HG02610 (cell line): ENCODE measurements at regions not wholly inside any gene's neighbourhood (a gene's known extent, or its start where the extent isn't known, plus 50 kb on each side); places are given as distances from the start of the nearest gene placed in this dataset.

Experiments used
- ATAC-seq: cut with Tn5 transposase; IDR thresholded peaks from one replicate; pipeline ENCODE4 v1.9.1; 2021; ENCODE audit warnings: mild to moderate bottlenecking, moderate library complexity; ENCODE audit not compliant: unreplicated experiment

DNA sequence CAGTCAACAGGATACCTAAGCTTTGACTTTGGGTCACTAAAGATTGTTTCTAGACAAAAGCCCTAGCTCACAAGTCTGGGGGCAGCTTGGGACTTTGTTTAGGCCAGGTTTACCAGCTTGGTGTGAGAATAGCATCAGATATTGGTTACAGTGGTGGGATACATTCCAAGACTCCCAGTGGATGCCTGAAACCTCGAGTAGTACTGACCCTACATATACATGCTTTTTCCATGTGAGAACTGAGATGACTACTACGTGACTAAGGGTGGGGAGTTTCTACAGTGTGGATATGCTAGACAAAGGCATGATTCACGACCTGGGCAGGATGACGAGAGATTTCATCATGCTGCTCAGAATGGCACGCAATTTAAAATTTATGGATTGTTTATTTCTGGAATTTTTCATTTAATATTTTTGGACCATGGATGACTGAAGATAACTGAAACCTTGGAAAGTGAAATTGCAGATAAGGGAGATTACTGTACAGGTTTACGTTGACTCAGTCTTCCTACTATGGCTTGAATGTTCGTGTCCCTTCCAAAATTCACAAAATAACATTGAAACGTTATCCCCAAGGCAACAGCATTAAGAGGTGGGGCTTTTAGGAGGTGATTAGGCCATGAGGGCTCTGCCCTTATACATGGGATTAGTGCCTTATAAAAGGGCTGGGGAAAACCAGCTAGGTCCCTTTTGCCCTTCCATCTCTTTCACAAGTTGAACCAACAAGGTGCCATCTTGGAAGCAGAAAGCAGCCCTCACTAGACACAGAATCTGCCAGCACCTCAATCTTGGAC is 50.2 kb upstream of the CTAGE1 start:
- ATAC-seq, result no peak

DNA sequence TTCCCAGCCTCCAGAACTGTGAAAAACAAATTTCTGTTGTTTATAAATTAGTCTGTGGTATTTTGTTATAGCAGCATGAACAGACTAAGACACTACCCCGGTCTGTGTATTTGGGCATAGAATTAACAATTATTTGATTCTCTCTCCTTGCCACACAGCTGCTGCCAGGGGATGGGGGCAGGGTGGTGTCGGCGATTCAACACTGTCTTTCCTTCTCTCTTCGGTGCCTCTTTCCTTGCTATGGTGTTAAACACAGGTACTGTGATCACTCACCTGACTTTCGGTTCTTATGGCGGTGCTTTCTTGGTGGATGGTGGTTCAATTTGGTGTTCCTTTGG is 50.8 kb upstream of the CTAGE1 start:
- ATAC-seq, result no peak

DNA sequence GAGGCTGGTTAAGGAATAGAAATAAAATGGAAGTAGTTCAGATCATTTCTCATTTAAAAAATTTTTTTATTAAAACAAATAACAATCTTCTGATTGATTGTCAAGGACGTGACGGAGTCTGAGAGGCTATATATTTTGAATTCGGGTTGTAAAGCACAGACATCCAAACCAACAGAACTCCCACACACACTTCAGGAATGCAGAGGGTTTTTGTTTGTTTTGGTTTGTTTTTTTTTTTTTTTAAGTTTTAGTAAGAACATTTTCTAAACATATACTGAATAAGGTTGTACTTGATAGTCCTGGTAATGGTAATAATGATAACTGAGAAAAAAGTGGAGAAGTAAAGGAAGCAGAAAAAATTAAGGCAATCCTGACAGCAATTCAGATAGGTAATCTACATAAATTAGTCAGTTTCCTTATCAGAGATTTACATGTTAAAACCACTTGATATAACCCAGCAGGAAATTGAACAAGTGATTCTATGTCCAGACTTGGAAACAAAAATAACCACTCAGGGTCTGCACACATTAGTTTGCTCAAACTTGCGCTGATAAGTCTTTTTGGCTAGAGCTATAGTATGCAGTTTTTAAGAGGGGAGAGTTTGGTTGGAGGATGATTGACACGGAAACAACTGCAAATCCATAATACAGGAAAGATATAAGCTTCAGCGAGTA is 51.5 kb upstream of the CTAGE1 start:
- no peak for ATAC-seq

DNA sequence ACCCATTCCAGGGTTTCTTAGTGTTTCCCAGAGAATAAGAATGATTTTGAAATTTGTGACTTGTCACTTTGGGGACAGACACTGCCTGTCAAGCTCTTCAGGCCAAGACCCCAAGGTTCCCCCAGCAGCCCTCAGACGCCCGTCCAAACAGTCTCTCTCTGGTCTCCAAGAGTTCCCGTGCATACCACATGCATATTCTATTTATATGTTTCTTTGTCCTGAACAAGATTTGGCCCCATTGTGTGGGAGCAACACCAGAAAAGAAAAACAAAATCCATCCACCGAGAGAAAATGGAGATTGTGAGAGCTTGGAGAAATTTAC is 52.2 kb upstream of the CTAGE1 start:
- ATAC-seq, result no peak

- no peak for ATAC-seq
Observed at GRCh38 chr18:22470248-22471235, 52.8 kb upstream of the CTAGE1 start.

GRCh38 chr18:22471546-22472131 is 53.9 kb upstream of the CTAGE1 start:
- ATAC-seq, result no peak

DNA sequence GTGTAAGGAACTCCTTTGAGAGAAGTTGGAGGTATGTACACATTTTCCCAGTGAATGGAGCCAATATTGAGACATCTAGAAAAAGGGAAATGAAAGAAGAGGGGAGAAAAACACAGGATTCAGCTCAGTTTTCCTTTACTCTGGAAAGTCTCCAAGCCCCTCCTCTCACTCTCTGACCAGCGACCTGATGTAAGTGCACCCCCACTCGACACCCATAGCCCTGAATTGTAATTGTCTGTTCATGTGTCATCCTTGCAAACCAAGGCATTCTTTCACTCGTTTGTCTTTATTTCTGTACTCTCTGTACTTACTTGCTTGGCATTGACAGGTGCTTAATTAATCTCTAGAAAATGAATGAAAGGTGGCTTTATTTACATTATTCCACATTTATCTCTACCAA is 55.7 kb upstream of the CTAGE1 start:
- ATAC-seq, result no peak

DNA sequence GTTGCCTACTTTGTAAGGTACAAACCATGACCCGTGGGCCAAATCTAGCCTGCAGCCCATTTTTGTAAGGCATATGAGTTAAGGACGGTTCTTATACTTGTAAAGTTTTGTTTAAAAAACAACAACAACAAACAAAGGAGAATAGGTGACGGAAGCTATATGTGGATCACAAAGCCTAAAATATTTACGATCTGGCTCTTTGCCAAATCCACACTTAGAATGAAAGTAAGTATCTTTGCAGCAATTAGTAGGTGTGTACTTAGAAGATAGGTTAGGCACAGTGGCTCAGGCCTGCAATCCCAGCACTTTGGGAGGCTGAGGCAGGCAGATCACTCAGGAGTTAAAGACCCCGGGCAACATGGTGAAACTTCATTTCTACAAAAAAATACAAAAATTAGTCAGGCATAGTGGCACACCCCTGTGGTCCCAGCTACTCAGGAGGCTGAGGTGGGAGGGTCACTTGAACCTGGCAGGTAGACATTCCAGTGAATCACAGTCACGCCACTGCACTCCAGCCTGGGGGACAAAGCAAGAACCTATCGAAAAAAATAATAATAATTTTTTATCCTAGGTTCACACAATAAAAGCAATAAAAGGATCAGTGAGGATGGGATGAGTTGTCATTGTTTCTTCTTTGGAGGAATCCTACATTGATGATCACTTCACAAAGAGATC is 57.8 kb upstream of the CTAGE1 start:
- no peak for ATAC-seq

- ATAC-seq, result no peak
Observed at GRCh38 chr18:22477222-22477621, 59.5 kb upstream of the CTAGE1 start.

GRCh38 chr18:22482948-22483347 is 65.2 kb upstream of the CTAGE1 start:
- no peak for ATAC-seq

DNA sequence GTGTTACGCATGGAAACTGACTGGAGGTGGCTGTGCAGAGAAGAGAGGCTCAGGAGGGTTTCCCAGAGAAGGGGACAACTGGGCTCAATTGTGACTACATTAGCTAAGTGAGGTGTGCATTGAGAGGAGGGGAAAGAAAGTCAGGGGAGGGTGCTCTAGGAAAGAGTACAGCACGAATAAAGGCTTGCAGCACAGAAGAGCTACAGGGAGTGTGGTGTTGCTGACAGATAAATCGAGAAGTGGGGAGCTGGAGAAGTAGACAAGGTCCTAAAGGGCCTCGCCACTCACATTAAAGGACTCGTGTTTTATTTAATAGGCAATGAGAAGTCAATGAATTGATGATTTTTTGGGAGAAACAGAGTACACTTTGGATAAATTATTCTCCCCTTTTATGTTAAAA is 65.7 kb upstream of the CTAGE1 start:
- ATAC-seq, result no peak

DNA sequence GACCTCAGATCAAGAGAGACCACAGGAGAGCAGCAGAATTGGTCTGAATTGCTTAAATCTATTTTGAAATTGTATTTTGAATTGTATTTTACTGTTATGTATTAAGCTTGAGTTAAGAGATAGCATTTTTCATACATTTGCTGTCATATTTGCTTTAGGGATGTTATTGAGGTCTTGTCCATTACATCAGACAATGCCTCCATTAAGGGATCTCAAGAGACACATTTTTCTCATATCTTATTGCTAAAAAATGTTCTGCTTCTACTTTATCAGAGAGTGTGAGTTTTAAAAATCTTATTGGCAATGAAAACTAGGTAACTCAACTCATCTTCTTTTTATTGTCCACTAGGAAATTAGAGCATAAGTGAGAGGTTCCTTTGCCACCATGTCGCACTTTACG is 66.8 kb upstream of the CTAGE1 start:
- no peak for ATAC-seq

GRCh38 chr18:22485808-22486244 is 68.1 kb upstream of the CTAGE1 start:
- no peak for ATAC-seq

DNA sequence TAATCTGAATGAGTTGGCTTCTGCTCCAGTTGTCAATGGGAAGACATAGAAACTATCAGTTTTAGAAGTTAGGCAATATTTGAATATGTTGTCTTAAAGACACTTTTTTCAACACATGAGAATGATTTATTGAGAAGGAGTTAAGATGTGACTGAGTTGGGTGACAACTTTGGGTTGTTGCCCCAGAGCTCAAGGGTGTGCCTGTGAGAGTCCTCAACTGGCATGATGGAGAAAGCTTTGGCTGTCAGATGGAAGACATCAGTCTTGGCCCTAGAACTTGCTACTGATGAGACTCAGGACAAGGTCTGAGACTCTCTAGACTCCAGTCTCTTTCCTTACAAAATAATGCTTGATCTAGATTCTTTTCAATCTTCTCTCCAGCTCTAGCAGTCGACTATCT is 69.0 kb upstream of the CTAGE1 start:
- ATAC-seq, result no peak

DNA sequence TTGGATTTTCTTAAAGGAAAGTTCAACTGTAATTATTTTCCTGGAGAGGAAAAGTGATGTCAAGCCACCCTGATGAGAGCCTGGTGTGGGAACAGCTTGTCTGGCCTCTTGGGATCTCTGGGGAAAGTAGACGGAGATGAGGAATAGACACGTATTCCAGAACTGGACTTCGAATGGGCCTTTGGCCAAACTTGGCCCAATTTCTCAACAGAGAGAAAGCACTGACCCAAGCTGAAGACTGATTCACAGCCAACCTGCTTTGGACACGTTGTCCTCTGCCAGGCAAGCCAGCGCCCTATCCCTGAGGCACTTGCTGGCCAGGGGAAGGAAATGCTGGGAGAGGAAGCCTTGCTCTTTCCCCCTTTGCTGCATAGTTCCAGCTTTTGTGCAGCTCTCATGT is 70.8 kb upstream of the CTAGE1 start:
- ATAC-seq, result no peak

DNA sequence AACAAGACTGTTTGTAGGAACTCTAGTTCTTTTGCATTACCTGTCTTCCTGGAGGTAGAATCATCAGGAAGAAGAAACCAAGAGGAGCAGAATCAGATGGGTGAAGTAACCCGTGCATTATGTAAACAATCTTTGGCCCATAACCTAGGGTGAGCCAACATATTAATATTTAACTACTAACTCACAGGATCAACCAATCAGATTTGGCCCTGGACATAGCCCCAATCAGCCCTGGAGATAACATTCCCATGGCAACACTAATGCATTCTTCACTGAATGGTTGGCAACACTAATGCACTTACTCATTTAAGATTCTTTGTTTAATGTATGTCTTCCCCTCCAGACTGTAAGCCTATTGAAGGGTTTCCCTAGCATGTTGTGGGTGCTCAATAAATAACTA is 72.0 kb upstream of the CTAGE1 start:
- no peak for ATAC-seq

DNA sequence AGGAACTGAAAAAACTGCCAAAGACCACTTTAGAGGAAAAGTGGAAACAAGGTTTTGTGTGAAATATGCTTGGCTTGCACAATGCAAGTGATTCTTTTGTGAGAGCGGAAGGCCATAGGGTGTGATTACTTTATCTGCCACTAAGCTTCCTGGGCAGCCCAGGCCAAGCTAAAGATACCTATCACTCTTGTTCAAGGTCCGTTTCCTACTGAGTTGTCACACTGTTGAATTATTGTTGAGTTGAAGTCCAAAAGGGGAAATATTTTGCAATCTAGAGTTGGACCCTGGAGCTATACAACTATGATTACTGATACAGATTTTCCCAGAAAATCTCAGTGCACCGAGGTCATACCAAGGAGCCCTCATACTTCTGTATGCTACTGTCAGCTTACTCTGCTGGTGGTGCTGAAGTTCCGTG is 72.7 kb upstream of the CTAGE1 start:
- ATAC-seq, result no peak

DNA sequence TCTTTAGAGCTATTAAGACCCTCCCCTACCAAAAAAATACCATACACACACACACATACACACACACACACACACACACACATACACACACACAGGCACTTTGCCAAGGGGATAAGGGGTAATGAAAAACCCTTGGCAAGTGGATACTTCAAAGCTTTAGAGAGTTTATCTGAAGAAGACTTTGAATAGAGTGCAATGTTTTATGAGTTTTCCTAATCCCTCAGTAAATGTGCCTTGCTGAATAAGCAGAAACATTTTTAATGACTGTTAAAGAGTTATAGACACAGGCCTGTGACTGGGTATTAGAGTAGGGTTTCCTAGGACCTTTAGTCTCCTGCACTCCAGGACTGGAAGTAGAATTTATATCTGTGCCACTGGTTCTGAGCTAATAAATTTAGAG is 75.5 kb upstream of the CTAGE1 start:
- ATAC-seq, result no peak

- ATAC-seq, result no peak
Observed at GRCh38 chr18:22493940-22494339, 76.2 kb upstream of the CTAGE1 start.

DNA sequence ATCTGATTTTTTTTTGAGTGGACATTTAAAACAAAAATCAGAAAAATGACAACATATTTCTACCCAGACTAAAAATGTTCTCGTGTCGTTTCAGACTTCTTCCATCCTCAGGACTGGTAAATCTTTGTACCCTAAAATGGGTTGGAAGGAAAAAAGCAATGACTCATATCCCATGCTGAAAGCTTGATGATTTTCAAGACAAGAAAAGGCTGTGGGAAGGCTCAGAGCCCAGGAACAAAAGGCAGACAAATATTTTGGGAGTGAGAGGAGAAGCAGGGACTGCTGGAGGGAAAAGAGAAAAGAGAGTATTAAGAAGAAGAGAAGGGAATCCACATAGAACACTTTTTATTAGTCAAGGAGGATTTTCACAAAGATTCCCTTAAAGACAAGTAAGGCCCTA is 77.1 kb upstream of the CTAGE1 start:
- no peak for ATAC-seq

DNA sequence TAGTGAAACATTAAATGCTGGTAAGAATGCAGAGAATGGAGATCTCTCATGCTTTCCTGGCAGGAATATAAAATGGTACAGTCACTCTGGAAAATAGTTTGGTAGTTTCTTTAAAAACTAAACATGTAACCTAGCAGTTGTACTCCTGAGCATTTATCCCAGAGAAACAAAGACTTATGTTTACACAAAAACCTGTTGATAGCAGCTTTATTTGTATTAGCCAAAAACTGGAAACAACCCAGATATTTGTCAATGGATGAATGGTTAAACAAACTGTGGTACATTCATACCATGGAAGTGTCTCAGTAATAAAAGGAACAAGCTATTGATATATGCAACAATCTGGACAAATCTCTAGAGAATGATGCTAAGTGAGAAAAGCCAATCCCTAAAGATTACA is 81.7 kb upstream of the CTAGE1 start:
- ATAC-seq, result no peak
